H9 (cell line): ENCODE measurements at regions not wholly inside any gene's neighbourhood (a gene's known extent, or its start where the extent isn't known, plus 50 kb on each side); places are given as distances from the start of the nearest gene placed in this dataset.

Experiments used
- DNase-seq: peaks from one replicate; pipeline ENCODE4 v3.0.0-alpha.2; 2017
- H2AFZ ChIP-seq: one replicate; pipeline ENCODE4 v1.6.1; 2013; ENCODE audit warnings: mild to moderate bottlenecking, low read length, control low read depth, moderate library complexity
- H2AK5ac ChIP-seq: 2 replicates; pipeline ENCODE4 v1.6.1; 2013; ENCODE audit warnings: low read length, control low read depth, mixed read lengths; ENCODE audit not compliant: insufficient read length
- H2BK120ac ChIP-seq: one replicate; pipeline ENCODE4 v1.6.1; 2013; ENCODE audit warnings: low read depth, mild to moderate bottlenecking, low read length, control low read depth, inconsistent platforms; ENCODE audit not compliant: poor library complexity, severe bottlenecking
- H2BK12ac ChIP-seq: 2 replicates; pipeline ENCODE4 v1.6.1; 2013; ENCODE audit warnings: low read length, control low read depth, mixed read lengths, low read depth; ENCODE audit not compliant: insufficient read length
- H2BK15ac ChIP-seq: 2 replicates; pipeline ENCODE4 v1.6.1; 2013; ENCODE audit warnings: low read depth, low read length, control low read depth
- H2BK20ac ChIP-seq: one replicate; pipeline ENCODE4 v1.6.1; 2013; ENCODE audit warnings: low read depth, mild to moderate bottlenecking, low read length, control low read depth, inconsistent platforms; ENCODE audit not compliant: poor library complexity, severe bottlenecking
- H2BK5ac ChIP-seq: 2 replicates; pipeline ENCODE4 v1.6.1; 2013; ENCODE audit warnings: low read length, control low read depth, mixed read lengths; ENCODE audit not compliant: insufficient read length
- H3K14ac ChIP-seq: 2 replicates; pipeline ENCODE4 v1.6.1; 2013; ENCODE audit warnings: low read length, control low read depth; ENCODE audit not compliant: insufficient read depth
- H3K18ac ChIP-seq: 2 replicates; pipeline ENCODE4 v1.6.1; 2013; ENCODE audit warnings: low read depth, mild to moderate bottlenecking, mixed read lengths, low read length, control low read depth; ENCODE audit not compliant: insufficient read length
- H3K23ac ChIP-seq: 2 replicates; pipeline ENCODE4 v1.6.1; 2013; ENCODE audit warnings: low read length, control low read depth, mixed read lengths, low read depth; ENCODE audit not compliant: insufficient read length
- H3K23me2 ChIP-seq: 2 replicates; pipeline ENCODE4 v1.6.1; 2013; ENCODE audit warnings: low read depth, mild to moderate bottlenecking, mixed read lengths, low read length, control low read depth; ENCODE audit not compliant: insufficient read length, poor library complexity, severe bottlenecking
- H3K27ac ChIP-seq: 2 replicates; pipeline ENCODE4 v1.5.1; 2013; ENCODE audit warnings: low read length, control low read depth, mixed read lengths, low read depth; ENCODE audit not compliant: insufficient read length
- H3K27me3 ChIP-seq: 2 replicates; pipeline ENCODE4 v1.6.1; 2013; ENCODE audit warnings: low read length, control low read depth, inconsistent platforms; ENCODE audit not compliant: insufficient read depth
- H3K4ac ChIP-seq: 2 replicates; pipeline ENCODE4 v1.6.1; 2013; ENCODE audit warnings: low read depth, mild to moderate bottlenecking, control low read depth, inconsistent platforms, low read length, moderate library complexity
- H3K4me1 ChIP-seq: 2 replicates; pipeline ENCODE4 v1.6.1; 2013; ENCODE audit warnings: low read length, control low read depth, inconsistent platforms; ENCODE audit not compliant: insufficient read depth
- H3K4me2 ChIP-seq: 2 replicates; pipeline ENCODE4 v1.6.1; 2013; ENCODE audit warnings: low read length, control low read depth, mixed read lengths; ENCODE audit not compliant: insufficient read length, insufficient read depth
- H3K56ac ChIP-seq: 2 replicates; pipeline ENCODE4 v1.6.1; 2013; ENCODE audit warnings: low read depth, mild to moderate bottlenecking, mixed read lengths, low read length, control low read depth; ENCODE audit not compliant: insufficient read length
- H3K79me1 ChIP-seq: 2 replicates; pipeline ENCODE4 v1.6.1; 2013; ENCODE audit warnings: low read depth, mild to moderate bottlenecking, moderate library complexity, low read length, control low read depth, inconsistent platforms; ENCODE audit not compliant: insufficient read depth, poor library complexity, severe bottlenecking
- H3K79me2 ChIP-seq: 2 replicates; pipeline ENCODE4 v1.6.1; 2013; ENCODE audit warnings: low read length, control low read depth, inconsistent platforms; ENCODE audit not compliant: insufficient read depth
- H3K9ac ChIP-seq: 2 replicates; pipeline ENCODE4 v1.6.1; 2013; ENCODE audit warnings: low read length, control low read depth, mixed read lengths; ENCODE audit not compliant: insufficient read length; ENCODE audit errors: extremely low read depth
- H3K9me3 ChIP-seq: one replicate; pipeline ENCODE4 v1.6.1; 2013; ENCODE audit warnings: low read depth, low read length, inconsistent platforms; ENCODE audit not compliant: control insufficient read depth
- H3T11ph ChIP-seq: one replicate; pipeline ENCODE4 v1.6.1; 2013; ENCODE audit warnings: mild to moderate bottlenecking, low read length, control low read depth, inconsistent platforms
- H4K20me1 ChIP-seq: one replicate; pipeline ENCODE4 v1.6.1; 2013; ENCODE audit not compliant: control insufficient read depth, insufficient read length, insufficient read depth
- H4K5ac ChIP-seq: 2 replicates; pipeline ENCODE4 v1.6.1; 2013; ENCODE audit warnings: low read depth, mild to moderate bottlenecking, mixed read lengths, low read length, control low read depth; ENCODE audit not compliant: insufficient read length
- H4K8ac ChIP-seq: replicated peaks from 2 replicates; pipeline ENCODE4 v1.6.1; 2013; ENCODE audit warnings: low read length, control low read depth, mixed read lengths, low read depth; ENCODE audit not compliant: insufficient read length
- H4K91ac ChIP-seq: 2 replicates; pipeline ENCODE4 v1.6.1; 2013; ENCODE audit warnings: low read depth, mild to moderate bottlenecking, moderate library complexity, mixed read lengths, low read length, control low read depth; ENCODE audit not compliant: insufficient read length
- H3K27ac Mint-ChIP-seq, 3 experiments: 2 replicates in 2 of 3; 3 replicates in 1 of 3; pipeline ENCODE4 v1.8.0; 2020 to 2021; ENCODE audit warnings: mixed read lengths in 3 of 3, mild to moderate bottlenecking in 1 of 3, moderate library complexity in 1 of 3
- H3K27me3 Mint-ChIP-seq: 2 replicates; pipeline ENCODE4 v1.8.0; 2021; ENCODE audit warnings: low read depth, mild to moderate bottlenecking, moderate library complexity, mixed read lengths
- H3K36me3 Mint-ChIP-seq, 3 experiments: 2 replicates in 2 of 3; 3 replicates in 1 of 3; pipeline ENCODE4 v1.8.0; 2020 to 2021; ENCODE audit warnings: low read depth in 3 of 3, mixed read lengths in 3 of 3; ENCODE audit not compliant: insufficient read depth in 1 of 3
- H3K4me1 Mint-ChIP-seq, 2 experiments: 2 replicates each; pipeline ENCODE4 v1.8.0; 2020; ENCODE audit warnings: mixed read lengths in 2 of 2
- H3K4me3 Mint-ChIP-seq, 2 experiments: 2 replicates in 1 of 2; 3 replicates in 1 of 2; pipeline ENCODE4 v1.8.0; 2020 to 2021; ENCODE audit warnings: mild to moderate bottlenecking in 2 of 2, mixed read lengths in 2 of 2, moderate library complexity in 1 of 2
- H3K9me3 Mint-ChIP-seq, 2 experiments: 2 replicates in 1 of 2; 3 replicates in 1 of 2; pipeline ENCODE4 v1.8.0; 2020; ENCODE audit warnings: mild to moderate bottlenecking in 2 of 2, mixed read lengths in 2 of 2, moderate library complexity in 1 of 2
- WGBS: extraction: QIAGEN DNeasy Blood & Tissue Kit; methylation state at CpG from one replicate; pipeline ENCODE4 v1.1.7; 2013; ENCODE audit warnings: missing lambda C conversion rate, low lambda C conversion rate, mixed read lengths; ENCODE audit not compliant: insufficient read length; ENCODE audit errors: extremely low coverage; 5-methylcytosine and 5-hydroxymethylcytosine counted together
- TF ChIP-seq, protein P1 (sequence below): fragments of 200-600 bp; sonication (generic); conservative IDR thresholded peaks from 3 replicates; pipeline ENCODE4 v1.8.0; 2021; ENCODE audit warnings: antibody characterized with exemption, mild to moderate bottlenecking

DNA sequence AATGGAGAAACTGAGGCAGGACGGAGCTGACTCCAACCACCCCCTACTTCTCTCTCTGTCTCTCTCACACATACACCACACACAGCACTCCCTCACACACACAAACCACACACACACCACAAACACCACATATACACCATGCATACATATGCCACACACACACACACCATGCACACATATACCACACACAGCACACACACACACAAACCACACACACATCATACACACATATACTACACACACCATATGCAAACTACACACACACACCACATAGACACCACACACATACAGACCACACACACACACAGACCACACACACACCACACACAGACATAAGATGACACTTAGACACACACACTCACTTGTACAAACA, 94.3 kb downstream of the RIPK4 start:
- Histone ChIP-seq H3K23me2 (no peaks in the 10 kb centered on the region), H3T11ph (no peak overlapping the region), H2BK5ac (no peak overlapping the region), H3K27ac (no peak overlapping the region), H4K91ac (no peak overlapping the region), H3K18ac (no peak overlapping the region), H2BK12ac (no peak overlapping the region), H3K4me2 (no peak overlapping the region), H4K20me1 (no peaks in the 10 kb centered on the region), H2AK5ac (no peak overlapping the region), H3K79me1 (no peaks in the 10 kb centered on the region), H2BK15ac (no peak overlapping the region), H2BK120ac (no peak overlapping the region), H3K56ac (no peak overlapping the region), H3K79me2 (no peaks in the 10 kb centered on the region), H2BK20ac (no peak overlapping the region), H3K4ac (no peak overlapping the region), H3K4me1 (no peaks in the 10 kb centered on the region; the same call in none of the 2 replicates), H3K9ac (no peak overlapping the region), H4K5ac (no peak overlapping the region), H4K8ac (no peak overlapping the region), H3K27me3 (no peaks in the 10 kb centered on the region), H3K9me3 (no peaks in the 10 kb centered on the region), H2AFZ (no peak overlapping the region), H3K23ac (no peak overlapping the region), H3K14ac (no peak overlapping the region)
- H3K27ac Mint-ChIP-seq = no peak overlapping the region; a peak in 1 of 7 replicates
- peaks cover 0 to 10% of the 10 kb centered on the region in 2 experiments for H3K4me1 Mint-ChIP-seq
- no CpG with 5 or more reads among the region's 1 CpG for WGBS
- TF ChIP-seq, protein P1, sequence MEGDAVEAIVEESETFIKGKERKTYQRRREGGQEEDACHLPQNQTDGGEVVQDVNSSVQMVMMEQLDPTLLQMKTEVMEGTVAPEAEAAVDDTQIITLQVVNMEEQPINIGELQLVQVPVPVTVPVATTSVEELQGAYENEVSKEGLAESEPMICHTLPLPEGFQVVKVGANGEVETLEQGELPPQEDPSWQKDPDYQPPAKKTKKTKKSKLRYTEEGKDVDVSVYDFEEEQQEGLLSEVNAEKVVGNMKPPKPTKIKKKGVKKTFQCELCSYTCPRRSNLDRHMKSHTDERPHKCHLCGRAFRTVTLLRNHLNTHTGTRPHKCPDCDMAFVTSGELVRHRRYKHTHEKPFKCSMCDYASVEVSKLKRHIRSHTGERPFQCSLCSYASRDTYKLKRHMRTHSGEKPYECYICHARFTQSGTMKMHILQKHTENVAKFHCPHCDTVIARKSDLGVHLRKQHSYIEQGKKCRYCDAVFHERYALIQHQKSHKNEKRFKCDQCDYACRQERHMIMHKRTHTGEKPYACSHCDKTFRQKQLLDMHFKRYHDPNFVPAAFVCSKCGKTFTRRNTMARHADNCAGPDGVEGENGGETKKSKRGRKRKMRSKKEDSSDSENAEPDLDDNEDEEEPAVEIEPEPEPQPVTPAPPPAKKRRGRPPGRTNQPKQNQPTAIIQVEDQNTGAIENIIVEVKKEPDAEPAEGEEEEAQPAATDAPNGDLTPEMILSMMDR = no peak
- H3K9me3 Mint-ChIP-seq = no peaks in the 10 kb centered on the region
- no peak overlapping the region for H3K4me3 Mint-ChIP-seq
- no peaks in the 10 kb centered on the region; a peak in 1 of 7 replicates for H3K36me3 Mint-ChIP-seq
- peaks cover 1% of the 10 kb centered on the region; the same call in 1 of the 2 replicates for H3K27me3 Mint-ChIP-seq
- DNase-seq = no peak
